ENCODE measurements at regions not wholly inside any gene's neighbourhood (a gene's known extent, or its start where the extent isn't known, plus 50 kb on each side); places are given as distances from the start of the nearest gene placed in this dataset.

- ChIA-PET POLR2A (ENCODE audit: low non-redundant PET) (no interaction called here), CTCF (no interaction called here)
- no peak for DNase-seq (ENCODE audit: low spot score)
- H3K27ac ChIP-seq, result no peak overlapping the region
- TF ChIP-seq CTCF (conservative IDR thresholded peaks at IDR 0.05; ENCODE audit: low read depth), result no peak
Measured at GRCh38 chr9:31255211-31255610, 1129.2 kb upstream of the ACO1 start.

- ChIA-PET POLR2A (ENCODE audit: low non-redundant PET) (no interaction called here), CTCF (no interaction called here)
- no peak overlapping the region for H3K27ac ChIP-seq
- no peak for TF ChIP-seq CTCF (conservative IDR thresholded peaks at IDR 0.05; ENCODE audit: low read depth)
- no peak for DNase-seq (ENCODE audit: low spot score)
Measured at GRCh38 chr9:31259824-31260223, 1124.6 kb upstream of the ACO1 start.

GRCh38 chr9:31272456-31273295, 1111.8 kb upstream of the ACO1 start:
- DNase-seq (ENCODE audit: low spot score), result peak; percentile 38
- TF ChIP-seq CTCF (conservative IDR thresholded peaks at IDR 0.05; ENCODE audit: low read depth), result no peak

GRCh38 chr9:31275419-31275818, 1109.0 kb upstream of the ACO1 start:
- POLR2A ChIA-PET (ENCODE audit: low non-redundant PET), result no interaction called here
- H3K27ac ChIP-seq, result no peak overlapping the region
- CTCF ChIA-PET, result no interaction called here

More at GRCh38 chr9:31272456-31273295, 1111.8 kb upstream of the ACO1 start:
- POLR2A ChIA-PET (ENCODE audit: low non-redundant PET), result interaction anchor here (0.6 kb wide), 1 partner anchor 20 kb away, joined by 6 read pairs; no protein-coding TSS in a partner anchor
- no peak overlapping the region for H3K27ac ChIP-seq
- CTCF ChIA-PET, result interaction anchor here (0.6 kb wide), 1 partner anchor 630 kb away, joined by 3 read pairs; no protein-coding TSS in a partner anchor

GRCh38 chr9:31290731-31291130, 1093.7 kb upstream of the ACO1 start:
- no peak for TF ChIP-seq CTCF (conservative IDR thresholded peaks at IDR 0.05; ENCODE audit: low read depth)
- ChIA-PET CTCF (interaction anchor here (1.1 kb wide), 1 partner anchor 252 kb away, joined by 3 read pairs; no protein-coding TSS in a partner anchor), POLR2A (ENCODE audit: low non-redundant PET) (no interaction called here)
- no peak overlapping the region for H3K27ac ChIP-seq
- no peak for DNase-seq (ENCODE audit: low spot score)

More at GRCh38 chr9:31275419-31275818, 1109.0 kb upstream of the ACO1 start:
- TF ChIP-seq CTCF (conservative IDR thresholded peaks at IDR 0.05; ENCODE audit: low read depth), result no peak
- no peak for DNase-seq (ENCODE audit: low spot score)

- CTCF ChIA-PET, result interaction anchor here (0.6 kb wide), 1 partner anchor 67 kb away, joined by 6 read pairs; no protein-coding TSS in a partner anchor
Measured at GRCh38 chr9:31302620-31303418, 1081.6 kb upstream of the ACO1 start.

More at GRCh38 chr9:31302620-31303418, 1081.6 kb upstream of the ACO1 start:
- H3K27ac ChIP-seq, result no peak overlapping the region
- TF ChIP-seq CTCF (conservative IDR thresholded peaks at IDR 0.05; ENCODE audit: low read depth), result no peak
- POLR2A ChIA-PET (ENCODE audit: low non-redundant PET), result no interaction called here
- DNase-seq (ENCODE audit: low spot score), result no peak

Data from RWPE1 (cell line).